WERI-Rb-1 (cell line): ENCODE measurements at regions not wholly inside any gene's neighbourhood (a gene's known extent, or its start where the extent isn't known, plus 50 kb on each side); places are given as distances from the start of the nearest gene placed in this dataset.

Experiments
- DNase-seq: peaks from one replicate; pipeline ENCODE4 v3.0.0-alpha.2; 2020
- H3K27ac ChIP-seq: fragments of 250-450 bp; sonication (Bioruptor Pico); 2 replicates; pipeline ENCODE4 v1.5.1; 2020; ENCODE audit warnings: mild to moderate bottlenecking, moderate library complexity
- H3K27me3 ChIP-seq: fragments of 250-450 bp; sonication (Bioruptor Pico); 2 replicates; pipeline ENCODE4 v1.5.1; 2021; ENCODE audit warnings: mild to moderate bottlenecking, low read depth, moderate library complexity; ENCODE audit not compliant: insufficient read depth, severe bottlenecking
- H3K36me3 ChIP-seq: fragments of 250-450 bp; sonication (Bioruptor Pico); 2 replicates; pipeline ENCODE4 v1.5.1; 2020; ENCODE audit warnings: mild to moderate bottlenecking, moderate library complexity
- H3K4me3 ChIP-seq: 2 replicates; pipeline ENCODE4 v1.5.1; 2011; ENCODE audit warnings: low read depth, mild to moderate bottlenecking, control low read depth, low read length
- H3K9me3 ChIP-seq: fragments of 250-450 bp; sonication (Bioruptor Pico); 2 replicates; pipeline ENCODE4 v1.5.1; 2021; ENCODE audit warnings: mild to moderate bottlenecking, moderate library complexity; ENCODE audit not compliant: severe bottlenecking
- TF ChIP-seq, protein P1 (sequence below): IDR thresholded peaks from 2 replicates; pipeline ENCODE4 v1.5.1; 2011; ENCODE audit warnings: low read depth, mild to moderate bottlenecking, control low read depth, inconsistent platforms, low read length

DNA sequence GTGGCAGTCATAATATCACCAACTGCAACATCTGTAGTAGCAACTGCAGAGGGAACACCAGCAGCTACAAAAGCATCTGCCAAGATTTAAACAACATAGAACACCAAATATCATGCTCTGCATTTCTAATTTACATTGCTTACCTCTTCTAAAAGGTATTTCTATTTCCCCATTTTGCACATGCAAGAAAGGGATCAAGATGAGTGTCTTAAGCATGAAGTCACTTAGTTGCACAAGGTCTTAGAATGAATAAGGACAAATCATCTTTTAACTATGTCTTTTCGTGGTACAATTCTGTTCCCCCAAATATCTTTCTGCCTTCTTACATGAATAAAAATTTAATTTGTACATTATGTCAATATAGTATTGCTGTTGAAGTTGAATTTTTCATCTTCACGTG lies 1746.4 kb downstream of the EFNA5 start:
- H3K27ac ChIP-seq, result no peak overlapping the region
- H3K36me3 ChIP-seq, result no peaks in the 10 kb centered on the region
- no peak overlapping the region for H3K4me3 ChIP-seq
- no peaks in the 10 kb centered on the region for H3K9me3 ChIP-seq
- no peaks in the 10 kb centered on the region for H3K27me3 ChIP-seq
- DNase-seq, result no peak
- TF ChIP-seq, protein P1, sequence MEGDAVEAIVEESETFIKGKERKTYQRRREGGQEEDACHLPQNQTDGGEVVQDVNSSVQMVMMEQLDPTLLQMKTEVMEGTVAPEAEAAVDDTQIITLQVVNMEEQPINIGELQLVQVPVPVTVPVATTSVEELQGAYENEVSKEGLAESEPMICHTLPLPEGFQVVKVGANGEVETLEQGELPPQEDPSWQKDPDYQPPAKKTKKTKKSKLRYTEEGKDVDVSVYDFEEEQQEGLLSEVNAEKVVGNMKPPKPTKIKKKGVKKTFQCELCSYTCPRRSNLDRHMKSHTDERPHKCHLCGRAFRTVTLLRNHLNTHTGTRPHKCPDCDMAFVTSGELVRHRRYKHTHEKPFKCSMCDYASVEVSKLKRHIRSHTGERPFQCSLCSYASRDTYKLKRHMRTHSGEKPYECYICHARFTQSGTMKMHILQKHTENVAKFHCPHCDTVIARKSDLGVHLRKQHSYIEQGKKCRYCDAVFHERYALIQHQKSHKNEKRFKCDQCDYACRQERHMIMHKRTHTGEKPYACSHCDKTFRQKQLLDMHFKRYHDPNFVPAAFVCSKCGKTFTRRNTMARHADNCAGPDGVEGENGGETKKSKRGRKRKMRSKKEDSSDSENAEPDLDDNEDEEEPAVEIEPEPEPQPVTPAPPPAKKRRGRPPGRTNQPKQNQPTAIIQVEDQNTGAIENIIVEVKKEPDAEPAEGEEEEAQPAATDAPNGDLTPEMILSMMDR, result no peak

DNA sequence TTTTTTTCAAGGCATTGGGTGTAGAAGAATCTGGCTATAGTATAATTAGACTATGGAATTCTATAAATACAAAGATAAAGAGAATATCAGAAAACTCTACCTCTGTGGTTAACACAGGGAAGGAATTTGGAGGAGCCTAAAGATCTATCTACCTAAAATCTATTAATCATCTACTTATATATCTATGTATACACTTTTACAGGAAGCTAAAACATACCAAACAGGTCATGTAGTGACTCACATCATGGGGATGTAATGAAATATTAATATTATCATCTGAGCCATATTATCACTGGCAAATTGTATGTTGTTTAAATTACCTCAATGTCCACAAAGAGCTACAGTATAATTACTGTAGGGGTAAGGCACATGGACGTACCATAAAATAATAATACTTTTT lies 1748.2 kb downstream of the EFNA5 start:
- Histone ChIP-seq H3K27ac (no peak overlapping the region), H3K27me3 (no peaks in the 10 kb centered on the region), H3K9me3 (no peaks in the 10 kb centered on the region), H3K4me3 (no peak overlapping the region), H3K36me3 (no peaks in the 10 kb centered on the region)
- DNase-seq, result no peak
- TF ChIP-seq, protein P1, result no peak

DNA sequence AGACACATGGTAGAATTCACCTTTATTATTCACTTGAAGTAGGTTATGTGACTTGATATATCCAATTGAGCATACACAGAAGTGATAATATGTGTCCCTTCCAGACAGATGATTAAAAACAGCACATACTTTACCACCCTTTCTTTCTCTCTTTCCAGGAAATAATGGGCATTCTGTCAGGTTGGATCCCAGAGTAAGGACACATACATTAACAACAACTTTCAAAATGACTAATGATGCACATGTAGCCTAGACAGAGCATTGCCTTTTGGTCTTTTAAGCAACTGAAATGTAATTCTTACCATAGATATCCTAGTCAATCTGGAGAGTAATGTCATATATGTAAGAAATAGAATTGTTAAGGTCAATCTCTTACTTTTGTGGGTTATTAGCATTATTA lies 1748.7 kb downstream of the EFNA5 start:
- TF ChIP-seq, protein P1, result no peak
- DNase-seq, result no peak
- H3K27ac ChIP-seq, result no peak overlapping the region
- no peaks in the 10 kb centered on the region for H3K36me3 ChIP-seq
- H3K9me3 ChIP-seq, result no peaks in the 10 kb centered on the region
- no peaks in the 10 kb centered on the region for H3K27me3 ChIP-seq
- no peak overlapping the region for H3K4me3 ChIP-seq

DNA sequence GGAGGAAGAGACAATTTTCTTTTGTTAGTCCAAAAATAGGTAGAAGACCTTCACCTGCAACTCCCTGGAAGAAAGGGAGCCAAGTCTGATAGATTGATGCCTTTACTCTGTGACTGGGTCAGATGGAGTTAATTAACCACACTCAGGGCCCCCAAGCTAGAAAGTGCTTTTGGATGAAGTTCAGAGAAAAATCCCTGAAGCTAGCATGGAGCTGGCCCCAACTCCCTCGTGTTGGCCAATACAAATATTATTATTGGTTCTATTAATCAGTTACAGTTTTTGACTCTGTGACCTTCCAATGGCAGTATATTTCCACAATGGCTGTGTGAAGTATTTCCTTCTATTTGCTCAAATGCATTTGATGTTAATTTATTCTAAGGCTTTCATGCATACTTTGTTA lies 1753.5 kb downstream of the EFNA5 start:
- Histone ChIP-seq H3K27ac (no peak overlapping the region), H3K36me3 (no peaks in the 10 kb centered on the region), H3K27me3 (no peaks in the 10 kb centered on the region), H3K9me3 (no peaks in the 10 kb centered on the region), H3K4me3 (no peak overlapping the region)
- DNase-seq, result no peak
- TF ChIP-seq, protein P1, result no peak

DNA sequence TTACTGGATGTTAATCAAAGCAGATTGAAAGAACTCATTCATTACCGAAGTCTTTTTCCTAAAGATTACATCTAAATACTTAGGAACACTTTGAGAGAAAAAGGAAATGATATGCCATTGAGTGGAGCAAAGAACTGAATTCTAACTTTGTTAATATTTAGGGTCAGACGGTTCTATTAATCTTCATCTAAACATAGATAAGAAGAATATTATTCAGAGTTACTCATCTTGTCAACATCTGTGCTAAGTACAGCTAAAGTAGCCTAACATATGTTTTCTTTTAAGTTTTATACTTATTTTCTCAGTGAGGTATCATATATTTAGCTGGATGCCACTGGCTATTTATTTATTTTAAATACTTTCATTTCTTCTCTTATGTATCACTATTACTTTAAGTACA lies 1763.7 kb downstream of the EFNA5 start:
- Histone ChIP-seq H3K36me3 (no peaks in the 10 kb centered on the region), H3K27ac (no peak overlapping the region), H3K27me3 (no peaks in the 10 kb centered on the region), H3K4me3 (no peak overlapping the region), H3K9me3 (no peaks in the 10 kb centered on the region)
- TF ChIP-seq, protein P1, result no peak
- no peak for DNase-seq

DNA sequence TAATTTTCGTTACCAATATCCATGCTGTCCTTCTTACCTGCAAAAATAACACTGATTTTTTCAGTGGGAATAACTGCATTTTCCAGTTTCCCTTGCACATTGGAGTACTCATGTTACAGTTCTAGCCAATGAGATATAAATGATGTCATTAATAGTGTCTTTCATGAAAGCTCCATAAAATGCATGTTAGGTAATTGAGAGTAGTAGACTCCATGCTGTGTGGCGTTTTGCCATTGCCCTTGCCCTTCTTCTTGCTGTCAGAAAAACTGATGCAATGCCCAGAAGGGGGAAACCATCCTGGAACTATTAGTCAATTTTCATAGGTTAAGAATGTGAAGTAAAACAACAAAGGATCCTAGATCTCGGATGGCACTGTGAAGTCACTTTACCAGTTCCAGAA lies 1765.3 kb downstream of the EFNA5 start:
- Histone ChIP-seq H3K27ac (no peak overlapping the region), H3K27me3 (no peaks in the 10 kb centered on the region), H3K36me3 (no peaks in the 10 kb centered on the region), H3K4me3 (no peak overlapping the region), H3K9me3 (no peaks in the 10 kb centered on the region)
- no peak for DNase-seq
- TF ChIP-seq, protein P1, result no peak
